Natural killer cell (primary cell): ENCODE measurements at regions not wholly inside any gene's neighbourhood (a gene's known extent, or its start where the extent isn't known, plus 50 kb on each side); places are given as distances from the start of the nearest gene placed in this dataset.

Experiments used
- ATAC-seq, 3 donors: fragments of 150-1000 bp in 2 of 3; fragments of 200-7000 bp in 1 of 3; cut with Tn5 transposase; 1 replicate in 1 of 3; 2 replicates in 2 of 3; pipeline ENCODE4 v1.10.0; 2021; ENCODE audit warnings: mild to moderate bottlenecking in 2 of 3, moderate library complexity in 2 of 3
- DNase-seq, 2 donors: peaks; one replicate each; pipeline versions ENCODE4 v3.0.0 to v3.0.0-alpha.2; 2013 to 2021; ENCODE audit warnings: mixed read lengths in 1 of 2
- H3K27ac ChIP-seq: one replicate; pipeline ENCODE4 v1.5.1; 2013; ENCODE audit warnings: mild to moderate bottlenecking, low read length
- H3K27me3 ChIP-seq: one replicate; pipeline ENCODE4 v1.6.1; 2013; ENCODE audit warnings: low read length; ENCODE audit not compliant: control insufficient read depth, insufficient read depth
- H3K36me3 ChIP-seq: one replicate; pipeline ENCODE4 v1.6.1; 2013; ENCODE audit warnings: low read length; ENCODE audit not compliant: control insufficient read depth, insufficient read depth
- H3K4me1 ChIP-seq: one replicate; pipeline ENCODE4 v1.6.1; 2013; ENCODE audit warnings: low read length; ENCODE audit not compliant: control insufficient read depth, insufficient read depth
- H3K4me3 ChIP-seq: one replicate; pipeline ENCODE4 v1.5.1; 2013; ENCODE audit warnings: low read length
- H3K9me3 ChIP-seq: one replicate; pipeline ENCODE4 v1.6.1; 2013; ENCODE audit warnings: low read length; ENCODE audit not compliant: control insufficient read depth, insufficient read depth
- H3K27ac Mint-ChIP-seq, 2 donors: one replicate each; pipeline ENCODE4 v1.8.0; 2022; ENCODE audit warnings: mild to moderate bottlenecking in 2 of 2, mixed read lengths in 2 of 2, moderate library complexity in 1 of 2
- H3K27me3 Mint-ChIP-seq, 2 donors: one replicate each; pipeline ENCODE4 v1.8.0; 2022; ENCODE audit warnings: low read depth in 2 of 2, mixed read lengths in 2 of 2
- H3K36me3 Mint-ChIP-seq: one replicate; pipeline ENCODE4 v1.8.0; 2022; ENCODE audit warnings: mixed read lengths
- H3K4me1 Mint-ChIP-seq, 2 donors: one replicate each; pipeline ENCODE4 v1.8.0; 2022; ENCODE audit warnings: mixed read lengths in 2 of 2
- H3K4me3 Mint-ChIP-seq: one replicate; pipeline ENCODE4 v1.8.0; 2022; ENCODE audit warnings: mild to moderate bottlenecking, moderate library complexity, mixed read lengths
- H3K9me3 Mint-ChIP-seq, 2 donors: one replicate each; pipeline ENCODE4 v1.8.0; 2022; ENCODE audit warnings: mixed read lengths in 2 of 2
- WGBS: methylation state at CpG from one replicate; pipeline ENCODE4 v1.1.7; 2013; ENCODE audit warnings: missing lambda C conversion rate; ENCODE audit not compliant: insufficient coverage; 5-methylcytosine and 5-hydroxymethylcytosine counted together
- intact Hi-C: fragments of 100-400 bp; cut with micrococcal nuclease; formaldehyde crosslinking; loops from one replicate; pipeline ENCODE4 v1.14.2; 2022
- TF ChIP-seq, protein P1 (sequence below): fragments of 200-600 bp; IDR thresholded peaks from one replicate; pipeline ENCODE4 v1.8.0; 2022; ENCODE audit warnings: antibody characterized with exemption

DNA sequence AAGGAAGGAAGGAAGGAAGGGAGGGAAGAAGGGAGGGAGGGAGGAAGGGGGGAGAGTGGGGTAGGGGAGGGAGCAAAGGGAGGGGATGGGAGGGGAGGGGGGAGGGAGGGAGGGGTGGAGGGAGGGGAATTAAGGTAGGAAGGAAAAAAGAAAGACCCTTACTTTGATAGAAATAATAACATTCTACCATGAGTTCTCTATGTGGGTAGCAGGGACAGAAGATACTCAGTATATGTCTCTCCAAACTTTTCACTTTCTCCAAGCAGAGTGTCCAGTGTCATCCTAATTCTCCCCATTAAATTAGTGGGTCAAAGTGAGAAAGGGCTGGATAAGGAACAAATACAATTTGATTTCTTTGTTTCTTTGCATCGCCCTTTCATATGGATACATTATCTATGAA is 553.4 kb upstream of the USP15 start:
- H3K27me3 ChIP-seq = no peaks in the 10 kb centered on the region
- no peaks in the 10 kb centered on the region for H3K27me3 Mint-ChIP-seq
- no peak for DNase-seq
- ATAC-seq = no peak
- TF ChIP-seq, protein P1, sequence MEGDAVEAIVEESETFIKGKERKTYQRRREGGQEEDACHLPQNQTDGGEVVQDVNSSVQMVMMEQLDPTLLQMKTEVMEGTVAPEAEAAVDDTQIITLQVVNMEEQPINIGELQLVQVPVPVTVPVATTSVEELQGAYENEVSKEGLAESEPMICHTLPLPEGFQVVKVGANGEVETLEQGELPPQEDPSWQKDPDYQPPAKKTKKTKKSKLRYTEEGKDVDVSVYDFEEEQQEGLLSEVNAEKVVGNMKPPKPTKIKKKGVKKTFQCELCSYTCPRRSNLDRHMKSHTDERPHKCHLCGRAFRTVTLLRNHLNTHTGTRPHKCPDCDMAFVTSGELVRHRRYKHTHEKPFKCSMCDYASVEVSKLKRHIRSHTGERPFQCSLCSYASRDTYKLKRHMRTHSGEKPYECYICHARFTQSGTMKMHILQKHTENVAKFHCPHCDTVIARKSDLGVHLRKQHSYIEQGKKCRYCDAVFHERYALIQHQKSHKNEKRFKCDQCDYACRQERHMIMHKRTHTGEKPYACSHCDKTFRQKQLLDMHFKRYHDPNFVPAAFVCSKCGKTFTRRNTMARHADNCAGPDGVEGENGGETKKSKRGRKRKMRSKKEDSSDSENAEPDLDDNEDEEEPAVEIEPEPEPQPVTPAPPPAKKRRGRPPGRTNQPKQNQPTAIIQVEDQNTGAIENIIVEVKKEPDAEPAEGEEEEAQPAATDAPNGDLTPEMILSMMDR = no peak
- peaks cover 5 to 8% of the 10 kb centered on the region in 2 donors for H3K9me3 Mint-ChIP-seq
- no peaks in the 10 kb centered on the region for H3K36me3 ChIP-seq
- H3K4me3 ChIP-seq = no peak overlapping the region
- H3K27ac ChIP-seq = no peak overlapping the region
- intact Hi-C loops = no loop called here
- H3K27ac Mint-ChIP-seq = no peak overlapping the region
- H3K36me3 Mint-ChIP-seq = no peaks in the 10 kb centered on the region
- no peak overlapping the region for H3K4me3 Mint-ChIP-seq
- no CpG with 5 or more reads among the region's 1 CpG for WGBS
- H3K4me1 Mint-ChIP-seq = no peaks in the 10 kb centered on the region
- no peaks in the 10 kb centered on the region for H3K4me1 ChIP-seq
- H3K9me3 ChIP-seq = no peaks in the 10 kb centered on the region

DNA sequence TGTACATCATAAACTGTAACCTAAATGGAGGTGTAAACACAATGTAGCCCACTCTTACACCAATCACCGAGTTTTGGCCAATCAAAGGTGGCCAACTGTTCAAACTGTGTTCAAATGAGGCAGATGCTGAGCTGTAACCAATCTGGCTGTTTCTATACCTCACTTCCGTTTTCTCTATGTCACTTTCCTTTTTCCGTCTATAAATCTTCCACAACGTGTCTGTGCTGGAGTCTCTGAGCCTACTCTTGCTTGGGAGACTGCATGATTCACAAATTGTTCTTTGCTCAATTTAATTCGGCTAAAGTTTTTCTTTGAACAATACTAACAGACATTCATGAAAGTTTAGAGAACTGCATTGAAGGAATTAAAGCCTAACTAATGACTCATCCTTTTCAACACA is 547.1 kb upstream of the USP15 start:
- no peaks in the 10 kb centered on the region for H3K9me3 ChIP-seq
- H3K27ac Mint-ChIP-seq = no peak overlapping the region
- H3K36me3 Mint-ChIP-seq = no peaks in the 10 kb centered on the region
- no peak overlapping the region for H3K4me3 ChIP-seq
- intact Hi-C loops = no loop called here
- no peaks in the 10 kb centered on the region for H3K36me3 ChIP-seq
- H3K4me3 Mint-ChIP-seq = no peak overlapping the region
- DNase-seq (no peak), ATAC-seq (no peak)
- TF ChIP-seq, protein P1 = no peak
- H3K4me1 ChIP-seq = no peaks in the 10 kb centered on the region
- no peaks in the 10 kb centered on the region for H3K27me3 Mint-ChIP-seq
- H3K27ac ChIP-seq = no peak overlapping the region
- 86% methylated on average over 5 of the region's 5 CpGs for WGBS
- no peaks in the 10 kb centered on the region for H3K27me3 ChIP-seq
- H3K9me3 Mint-ChIP-seq = peaks cover 4 to 9% of the 10 kb centered on the region in 2 donors
- no peaks in the 10 kb centered on the region for H3K4me1 Mint-ChIP-seq

DNA sequence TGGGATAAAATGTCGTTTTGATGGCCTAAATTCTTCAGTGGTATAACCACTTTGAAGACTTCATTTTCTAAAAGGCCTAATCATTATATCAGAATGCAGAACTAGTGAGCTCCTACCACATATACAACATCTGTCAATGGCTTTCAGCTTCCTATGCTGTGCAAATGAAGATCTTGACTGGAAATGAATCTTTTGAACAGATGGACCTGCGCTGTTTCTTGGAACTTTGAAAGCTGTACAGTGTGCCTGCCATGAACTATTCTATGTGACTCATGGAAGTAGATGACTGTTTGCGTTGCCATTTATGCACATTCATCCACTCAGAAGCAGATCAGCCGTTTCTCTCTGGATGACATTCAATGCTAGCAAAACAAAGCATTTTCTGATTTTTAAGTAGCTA is 542.2 kb upstream of the USP15 start:
- no peak overlapping the region for H3K27ac Mint-ChIP-seq
- peaks cover 6 to 7% of the 10 kb centered on the region in 2 donors for H3K9me3 Mint-ChIP-seq
- Histone ChIP-seq H3K9me3 (no peaks in the 10 kb centered on the region), H3K27me3 (no peaks in the 10 kb centered on the region), H3K27ac (no peak overlapping the region), H3K4me1 (no peaks in the 10 kb centered on the region), H3K36me3 (no peaks in the 10 kb centered on the region), H3K4me3 (no peak overlapping the region)
- intact Hi-C loops = no loop called here
- DNase-seq (no peak), ATAC-seq (no peak)
- no peaks in the 10 kb centered on the region for H3K4me1 Mint-ChIP-seq
- TF ChIP-seq, protein P1 = no peak
- H3K36me3 Mint-ChIP-seq = no peaks in the 10 kb centered on the region
- 84% methylated on average over 4 of the region's 4 CpGs for WGBS
- no peak overlapping the region for H3K4me3 Mint-ChIP-seq
- no peaks in the 10 kb centered on the region for H3K27me3 Mint-ChIP-seq

DNA sequence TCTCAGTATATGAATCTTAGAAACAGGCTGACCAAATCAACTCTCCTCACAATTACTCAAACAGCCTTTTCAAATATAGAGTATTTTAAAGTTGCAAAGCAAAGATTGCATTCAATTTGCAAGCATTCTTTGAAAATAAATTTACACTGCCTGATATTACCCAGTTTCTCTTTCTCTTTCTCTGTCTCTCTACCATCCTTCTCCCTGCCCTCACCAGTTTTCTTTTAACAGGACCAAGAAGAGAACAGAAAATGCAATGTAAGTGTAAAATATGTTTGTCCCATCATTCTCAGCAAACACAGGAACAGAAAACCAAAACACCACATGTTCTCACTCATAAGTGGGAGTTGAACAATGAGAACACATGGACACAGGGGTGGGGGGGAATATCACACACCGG is 520.3 kb upstream of the USP15 start:
- H3K9me3 Mint-ChIP-seq = peaks cover 14% of the 10 kb centered on the region in 2 donors
- no peak overlapping the region for H3K27ac ChIP-seq
- H3K27me3 ChIP-seq = no peaks in the 10 kb centered on the region
- no peaks in the 10 kb centered on the region for H3K36me3 ChIP-seq
- no peaks in the 10 kb centered on the region for H3K36me3 Mint-ChIP-seq
- H3K4me3 ChIP-seq = no peak overlapping the region
- no peak overlapping the region for H3K4me3 Mint-ChIP-seq
- intact Hi-C loops = no loop called here
- H3K27me3 Mint-ChIP-seq = no peaks in the 10 kb centered on the region
- no peaks in the 10 kb centered on the region for H3K4me1 Mint-ChIP-seq
- WGBS = 80% methylated on average over 1 of the region's 1 CpG
- DNase-seq (no peak), ATAC-seq (no peak)
- TF ChIP-seq, protein P1 = no peak
- H3K9me3 ChIP-seq = no peaks in the 10 kb centered on the region
- H3K4me1 ChIP-seq = no peaks in the 10 kb centered on the region
- no peak overlapping the region for H3K27ac Mint-ChIP-seq
